ENCODE measurements at regions not wholly inside any gene's neighbourhood (a gene's known extent, or its start where the extent isn't known, plus 50 kb on each side); places are given as distances from the start of the nearest gene placed in this dataset.

GRCh38 chr12:127570793-127571360, 696.1 kb upstream of the TMEM132C start:
- no peak for TF ChIP-seq CTCF (IDR thresholded peaks at IDR 0.05; ENCODE audit: insufficient read depth, low read length)
- no peak overlapping the region for H3K4me3 ChIP-seq (ENCODE audit: low read depth, low read length)
- peak; percentile 15 for DNase-seq (ENCODE audit: low read depth)

GRCh38 chr12:127571578-127571977, 695.4 kb upstream of the TMEM132C start:
- no peak for TF ChIP-seq CTCF (IDR thresholded peaks at IDR 0.05; ENCODE audit: insufficient read depth, low read length)
- no peak overlapping the region for H3K4me3 ChIP-seq (ENCODE audit: low read depth, low read length)
- no peak for DNase-seq (ENCODE audit: low read depth)

GRCh38 chr12:127579446-127579845, 687.5 kb upstream of the TMEM132C start:
- DNase-seq (ENCODE audit: low read depth): peak; percentile 41
- no peak overlapping the region for H3K4me3 ChIP-seq (ENCODE audit: low read depth, low read length)
- TF ChIP-seq CTCF (IDR thresholded peaks at IDR 0.05; ENCODE audit: insufficient read depth, low read length): no peak

GRCh38 chr12:127582074-127582473, 684.9 kb upstream of the TMEM132C start:
- no peak for TF ChIP-seq CTCF (IDR thresholded peaks at IDR 0.05; ENCODE audit: insufficient read depth, low read length)
- DNase-seq (ENCODE audit: low read depth): peak; percentile 30
- H3K4me3 ChIP-seq (ENCODE audit: low read depth, low read length): no peak overlapping the region

- no peak for DNase-seq (ENCODE audit: low read depth)
- H3K4me3 ChIP-seq (ENCODE audit: low read depth, low read length): no peak overlapping the region
- TF ChIP-seq CTCF (IDR thresholded peaks at IDR 0.05; ENCODE audit: insufficient read depth, low read length): no peak
Measured at GRCh38 chr12:127583041-127583440, 683.9 kb upstream of the TMEM132C start.

- DNase-seq (ENCODE audit: low read depth): peak; percentile 97
- no peak for TF ChIP-seq CTCF (IDR thresholded peaks at IDR 0.05; ENCODE audit: insufficient read depth, low read length)
- no peak overlapping the region for H3K4me3 ChIP-seq (ENCODE audit: low read depth, low read length)
Measured at GRCh38 chr12:127588249-127588648, 678.7 kb upstream of the TMEM132C start.

- no peak for DNase-seq (ENCODE audit: low read depth)
- H3K4me3 ChIP-seq (ENCODE audit: low read depth, low read length): no peak overlapping the region
- no peak for TF ChIP-seq CTCF (IDR thresholded peaks at IDR 0.05; ENCODE audit: insufficient read depth, low read length)
Measured at GRCh38 chr12:127589541-127589940, 677.4 kb upstream of the TMEM132C start.

Measured in fibroblast of the aortic adventitia (primary cell).